GM23248 (cell line): ENCODE measurements at regions not wholly inside any gene's neighbourhood (a gene's known extent, or its start where the extent isn't known, plus 50 kb on each side); places are given as distances from the start of the nearest gene placed in this dataset.

Experiments
- EZH2 ChIP-seq: fragments of 200-600 bp; sonication (generic); IDR thresholded peaks from 2 replicates; pipeline ENCODE4 v1.6.1; 2018; ENCODE audit warnings: antibody characterized with exemption, mild to moderate bottlenecking; ENCODE audit not compliant: insufficient read depth, poor library complexity, severe bottlenecking
- EZH2phosphoT487 ChIP-seq: fragments of 200-600 bp; sonication (generic); IDR thresholded peaks from 2 replicates; pipeline ENCODE4 v1.6.1; 2018; ENCODE audit warnings: antibody characterized with exemption, moderate library complexity, mild to moderate bottlenecking, low read depth; ENCODE audit not compliant: insufficient read depth

- TF ChIP-seq EZH2phosphoT487 (no peak), EZH2 (no peak)
Observed at GRCh38 chr14:104526723-104527645, 52.6 kb upstream of the C14orf180 start.
